GM19043 (cell line): ENCODE measurements at regions not wholly inside any gene's neighbourhood (a gene's known extent, or its start where the extent isn't known, plus 50 kb on each side); places are given as distances from the start of the nearest gene placed in this dataset.
"Not testable (repeated sequence)": the region's sequence is repeated elsewhere in the genome, so short reads cannot be mapped to it uniquely, and the experiment has no call there.

Experiments used
- ATAC-seq: cut with Tn5 transposase; IDR thresholded peaks from one replicate; pipeline ENCODE4 v1.9.1; 2021; ENCODE audit warnings: low read depth; ENCODE audit not compliant: unreplicated experiment

- ATAC-seq = peak; percentile 98
Measured at GRCh38 chr4:84235126-84235944, 263.8 kb downstream of the NKX6-1 start.

GRCh38 chr4:84232309-84233095, 266.6 kb downstream of the NKX6-1 start:
- no peak for ATAC-seq

- ATAC-seq = no peak
Measured at GRCh38 chr4:84231539-84232055, 267.5 kb downstream of the NKX6-1 start.

GRCh38 chr4:84224522-84224921, 274.6 kb downstream of the NKX6-1 start:
- no peak for ATAC-seq

GRCh38 chr4:84221704-84222103, 277.4 kb downstream of the NKX6-1 start:
- no peak for ATAC-seq

- no peak for ATAC-seq
Measured at GRCh38 chr4:84220990-84221389, 278.1 kb downstream of the NKX6-1 start.

- ATAC-seq = no peak
Measured at GRCh38 chr4:84219656-84220055, 279.4 kb downstream of the NKX6-1 start.

- ATAC-seq = no peak
Measured at GRCh38 chr4:84218031-84218430, 281.1 kb downstream of the NKX6-1 start.

- no peak for ATAC-seq
Measured at GRCh38 chr4:84215217-84215616, 283.9 kb downstream of the NKX6-1 start.

- ATAC-seq = not testable (repeated sequence)
Measured at GRCh38 chr4:84206226-84206625, 292.9 kb downstream of the NKX6-1 start.

- ATAC-seq = no peak
Measured at GRCh38 chr4:84189144-84189543, 309.9 kb downstream of the NKX6-1 start.

GRCh38 chr4:84179409-84179808, 319.7 kb downstream of the NKX6-1 start:
- no peak for ATAC-seq

GRCh38 chr4:84177831-84178542, 321.1 kb downstream of the NKX6-1 start:
- no peak for ATAC-seq

- no peak for ATAC-seq
Measured at GRCh38 chr4:84176016-84176415, 323.1 kb downstream of the NKX6-1 start.

- no peak for ATAC-seq
Measured at GRCh38 chr4:84171871-84172270, 327.2 kb downstream of the NKX6-1 start.

- no peak for ATAC-seq
Measured at GRCh38 chr4:84167564-84167963, 331.5 kb downstream of the NKX6-1 start.

GRCh38 chr4:84167093-84167492, 332.0 kb downstream of the NKX6-1 start:
- ATAC-seq = no peak

GRCh38 chr4:84166486-84166885, 332.6 kb downstream of the NKX6-1 start:
- ATAC-seq = no peak

GRCh38 chr4:84164201-84164600, 334.9 kb downstream of the NKX6-1 start:
- ATAC-seq = no peak

GRCh38 chr4:84159762-84160161, 339.3 kb downstream of the NKX6-1 start:
- no peak for ATAC-seq

GRCh38 chr4:84158670-84159069, 340.4 kb downstream of the NKX6-1 start:
- ATAC-seq = no peak
